Suprapubic skin (tissue), 4 donors: ENCODE measurements at regions not wholly inside any gene's neighbourhood (a gene's known extent, or its start where the extent isn't known, plus 50 kb on each side); places are given as distances from the start of the nearest gene placed in this dataset.

ENCODE experiments used
- DNase-seq, 2 donors: peaks; one replicate each; pipeline ENCODE4 v3.0.0-alpha.2; 2019; ENCODE audit warnings: low spot score in 2 of 2
- H3K27ac ChIP-seq: fragments of 200-600 bp; sonication (generic); one replicate; pipeline ENCODE4 v1.5.1; 2019
- H3K27me3 ChIP-seq: fragments of 200-600 bp; sonication (generic); one replicate; pipeline ENCODE4 v1.5.1; 2019
- H3K36me3 ChIP-seq: fragments of 200-600 bp; sonication (generic); one replicate; pipeline ENCODE4 v1.5.1; 2019
- H3K4me1 ChIP-seq: fragments of 200-600 bp; sonication (generic); one replicate; pipeline ENCODE4 v1.5.1; 2019
- H3K4me3 ChIP-seq: fragments of 200-600 bp; sonication (generic); one replicate; pipeline ENCODE4 v1.5.1; 2019; ENCODE audit warnings: mild to moderate bottlenecking
- H3K9me3 ChIP-seq: fragments of 200-600 bp; sonication (generic); one replicate; pipeline ENCODE4 v1.5.1; 2019
- CTCF ChIP-seq, 2 donors: fragments of 200-600 bp in 1 of 2; fragments of 450-650 bp in 1 of 2; sonication (generic) in 1 of 2; IDR thresholded peaks; one replicate each; pipeline ENCODE4 v1.5.1; 2016 to 2019; ENCODE audit warnings: antibody characterized with exemption in 2 of 2, mild to moderate bottlenecking in 1 of 2, moderate library complexity in 1 of 2
- EP300 ChIP-seq: sonication (generic); formaldehyde crosslinking; IDR thresholded peaks from one replicate; pipeline ENCODE4 v1.6.1; 2017; ENCODE audit warnings: antibody characterized with exemption
- POLR2A ChIP-seq, 2 donors: fragments of 450-650 bp; IDR thresholded peaks; one replicate each; pipeline ENCODE4 v1.6.1; 2017; ENCODE audit warnings: antibody characterized with exemption in 2 of 2, mild to moderate bottlenecking in 2 of 2, moderate library complexity in 2 of 2
- POLR2AphosphoS5 ChIP-seq, 3 donors: sonication (generic); formaldehyde crosslinking; IDR thresholded peaks; one replicate each; pipeline ENCODE4 v1.6.1; 2017; ENCODE audit warnings: antibody characterized with exemption in 3 of 3
- WGBS: methylation state at CpG from one replicate; pipeline ENCODE4 v1.1.5; 2018; 5-methylcytosine and 5-hydroxymethylcytosine counted together

GRCh38 chr2:150552041-150552820 lies 64.8 kb upstream of the RND3 start:
- no peak overlapping the region for H3K4me3 ChIP-seq
- no peaks in the 10 kb centered on the region for H3K27me3 ChIP-seq
- H3K9me3 ChIP-seq = no peaks in the 10 kb centered on the region
- 81% methylated on average over 5 of the region's 5 CpGs for WGBS
- H3K36me3 ChIP-seq = no peaks in the 10 kb centered on the region
- DNase-seq = no peak
- H3K4me1 ChIP-seq = no peaks in the 10 kb centered on the region
- TF ChIP-seq EP300 (no peak), POLR2A (IDR thresholded peaks at IDR 0.05) (no peak)
- no peak overlapping the region for H3K27ac ChIP-seq

- no peak for DNase-seq
- WGBS = 65% methylated on average over 2 of the region's 2 CpGs
- TF ChIP-seq EP300 (no peak), CTCF (IDR thresholded peaks at IDR 0.05) (no peak), POLR2A (IDR thresholded peaks at IDR 0.05) (no peak)
- no peaks in the 10 kb centered on the region for H3K9me3 ChIP-seq
- H3K4me1 ChIP-seq = no peaks in the 10 kb centered on the region
- H3K27ac ChIP-seq = no peak overlapping the region
- no peaks in the 10 kb centered on the region for H3K27me3 ChIP-seq
- H3K36me3 ChIP-seq = no peaks in the 10 kb centered on the region
- H3K4me3 ChIP-seq = no peak overlapping the region
These were observed 61.9 kb upstream of the RND3 start for GRCh38 chr2:150549381-150549780.

- Histone ChIP-seq H3K27ac (no peak overlapping the region), H3K4me3 (no peak overlapping the region), H3K36me3 (no peaks in the 10 kb centered on the region), H3K27me3 (no peaks in the 10 kb centered on the region), H3K4me1 (no peaks in the 10 kb centered on the region), H3K9me3 (no peaks in the 10 kb centered on the region)
- TF ChIP-seq POLR2AphosphoS5 (IDR thresholded peaks at IDR 0.05) = no peak
- no peak for TF ChIP-seq CTCF (IDR thresholded peaks at IDR 0.05)
- TF ChIP-seq EP300 = no peak
- no peak for TF ChIP-seq POLR2A (IDR thresholded peaks at IDR 0.05)
- WGBS = 92% methylated on average over 2 of the region's 2 CpGs
- DNase-seq = no peak
These were observed 61.1 kb upstream of the RND3 start for GRCh38 chr2:150548527-150548926.

- Histone ChIP-seq H3K9me3 (no peaks in the 10 kb centered on the region), H3K27me3 (no peaks in the 10 kb centered on the region), H3K36me3 (no peaks in the 10 kb centered on the region), H3K4me3 (no peak overlapping the region), H3K4me1 (no peaks in the 10 kb centered on the region), H3K27ac (no peak overlapping the region)
- no peak for DNase-seq
- TF ChIP-seq EP300 (no peak), POLR2A (IDR thresholded peaks at IDR 0.05) (no peak), POLR2AphosphoS5 (IDR thresholded peaks at IDR 0.05) (no peak), CTCF (IDR thresholded peaks at IDR 0.05) (no peak)
- WGBS = 65% methylated on average over 4 of the region's 4 CpGs
These were observed 58.4 kb upstream of the RND3 start for GRCh38 chr2:150545916-150546315.

GRCh38 chr2:150544731-150545130 lies 57.3 kb upstream of the RND3 start:
- no peak for TF ChIP-seq POLR2AphosphoS5 (IDR thresholded peaks at IDR 0.05)
- no peak for TF ChIP-seq POLR2A (IDR thresholded peaks at IDR 0.05)
- no peak for TF ChIP-seq EP300
- TF ChIP-seq CTCF (IDR thresholded peaks at IDR 0.05) = no peak

GRCh38 chr2:150542692-150543091 lies 55.2 kb upstream of the RND3 start:
- Histone ChIP-seq H3K27ac (no peak overlapping the region), H3K9me3 (no peaks in the 10 kb centered on the region), H3K36me3 (no peaks in the 10 kb centered on the region), H3K4me3 (no peak overlapping the region), H3K27me3 (no peaks in the 10 kb centered on the region), H3K4me1 (no peaks in the 10 kb centered on the region)
- DNase-seq = no peak
- TF ChIP-seq POLR2A (IDR thresholded peaks at IDR 0.05) (no peak), CTCF (IDR thresholded peaks at IDR 0.05) (no peak), EP300 (no peak), POLR2AphosphoS5 (IDR thresholded peaks at IDR 0.05) (no peak)
- 94% methylated on average over 18 of the region's 30 CpGs for WGBS

More at GRCh38 chr2:150544731-150545130, 57.3 kb upstream of the RND3 start:
- no peak overlapping the region for H3K4me3 ChIP-seq
- no peaks in the 10 kb centered on the region for H3K4me1 ChIP-seq
- H3K36me3 ChIP-seq = no peaks in the 10 kb centered on the region
- DNase-seq = no peak
- H3K9me3 ChIP-seq = no peaks in the 10 kb centered on the region
- no peak overlapping the region for H3K27ac ChIP-seq
- 90% methylated on average over 3 of the region's 3 CpGs for WGBS
- no peaks in the 10 kb centered on the region for H3K27me3 ChIP-seq
